H1 (cell line): ENCODE measurements at regions not wholly inside any gene's neighbourhood (a gene's known extent, or its start where the extent isn't known, plus 50 kb on each side); places are given as distances from the start of the nearest gene placed in this dataset.

Experiments used
- CTCF ChIA-PET: fragments of 300-600 bp; sonication (Branson Sonifier 250); formaldehyde crosslinking; loops from one replicate; lab custom pipeline; 2021; ENCODE audit not compliant: partially characterized antibody; lab: Charles Lee
- POLR2A ChIA-PET: fragments of 300-600 bp; sonication (Branson Sonifier 250); formaldehyde crosslinking; loops from one replicate; lab custom pipeline; 2021; ENCODE audit warnings: inconsistent platforms; ENCODE audit not compliant: partially characterized antibody; lab: Charles Lee
- DNase-seq, 2 experiments: peaks; one replicate each; pipeline versions ENCODE4 v3.0.0 to v3.0.0-alpha.2; 2010 to 2022; ENCODE audit warnings: low spot score in 2 of 2, low read depth in 1 of 2, mixed read lengths in 1 of 2
- FAIRE-seq: peaks from 2 replicates; lab custom pipeline; 2011; peaks lifted over from hg19 to GRCh38; lab: Jason Lieb, UNC
- H2AFZ ChIP-seq: 2 replicates; pipeline ENCODE4 v1.8.1; 2012; ENCODE audit warnings: low read length, inconsistent platforms
- H2AK5ac ChIP-seq: 2 replicates; pipeline ENCODE4 v1.6.1; 2013; ENCODE audit warnings: low read depth, low read length
- H2BK120ac ChIP-seq: replicated peaks from 2 replicates; pipeline ENCODE3; 2013; ENCODE audit warnings: low read depth, low read length, inconsistent platforms
- H2BK12ac ChIP-seq: 2 replicates; pipeline ENCODE4 v1.6.1; 2013; ENCODE audit warnings: low read depth, low read length
- H2BK15ac ChIP-seq: 2 replicates; pipeline ENCODE4 v1.6.1; 2013; ENCODE audit warnings: low read length
- H2BK20ac ChIP-seq: 2 replicates; pipeline ENCODE4 v1.6.1; 2013; ENCODE audit warnings: low read length
- H2BK5ac ChIP-seq: 2 replicates; pipeline ENCODE4 v1.6.1; 2013; ENCODE audit warnings: low read depth, low read length
- H3K14ac ChIP-seq: 2 replicates; pipeline ENCODE4 v1.6.1; 2013; ENCODE audit warnings: inconsistent platforms; ENCODE audit not compliant: insufficient read length
- H3K18ac ChIP-seq: 2 replicates; pipeline ENCODE4 v1.6.1; 2013; ENCODE audit warnings: low read length; ENCODE audit errors: extremely low read depth
- H3K23ac ChIP-seq: 2 replicates; pipeline ENCODE4 v1.6.1; 2013; ENCODE audit warnings: inconsistent platforms; ENCODE audit not compliant: insufficient read length
- H3K23me2 ChIP-seq: 2 replicates; pipeline ENCODE4 v1.6.1; 2013; ENCODE audit warnings: low read depth, low read length
- H3K27ac ChIP-seq: 2 replicates; pipeline ENCODE4 v1.6.1; 2011; ENCODE audit warnings: low read depth, low read length, inconsistent platforms
- H3K27me3 ChIP-seq, 4 experiments: replicated peaks in 1 of 4; 1 replicate in 1 of 4; 2 replicates in 3 of 4; pipeline versions ENCODE4 v1.6.1 to v1.8.1; 2011 to 2013; ENCODE audit warnings: low read length in 3 of 4, mild to moderate bottlenecking in 3 of 4, inconsistent platforms in 2 of 4, mixed read lengths in 2 of 4, moderate library complexity in 1 of 4; ENCODE audit not compliant: control insufficient read depth in 3 of 4, insufficient read depth in 3 of 4; ENCODE audit errors: extremely low read depth in 1 of 4
- H3K36me3 ChIP-seq, 4 experiments: 2 replicates each; pipeline versions ENCODE4 v1.6.1 to v1.8.1; 2011 to 2013; ENCODE audit warnings: mild to moderate bottlenecking in 4 of 4, low read length in 3 of 4, moderate library complexity in 2 of 4, control low read depth in 1 of 4, inconsistent platforms in 1 of 4; ENCODE audit not compliant: insufficient read depth in 4 of 4, control insufficient read depth in 2 of 4
- H3K4ac ChIP-seq: replicated peaks from 2 replicates; pipeline ENCODE3; 2013; ENCODE audit warnings: low read length, low read depth, mixed read lengths, inconsistent platforms; ENCODE audit not compliant: insufficient read length
- H3K4me1 ChIP-seq, 4 experiments: replicated peaks in 1 of 4; 1 replicate in 1 of 4; 2 replicates in 3 of 4; pipeline versions ENCODE4 v1.6.1 to v1.8.1; 2011 to 2013; ENCODE audit warnings: low read length in 3 of 4, inconsistent platforms in 2 of 4, mixed read lengths in 1 of 4; ENCODE audit not compliant: insufficient read depth in 4 of 4, control insufficient read depth in 3 of 4
- H3K4me2 ChIP-seq, 2 experiments: 2 replicates each; pipeline versions ENCODE4 v1.6.1 to v1.8.1; 2011 to 2013; ENCODE audit warnings: low read depth in 2 of 2, low read length in 2 of 2, control low read depth in 1 of 2, inconsistent platforms in 1 of 2, mild to moderate bottlenecking in 1 of 2; ENCODE audit not compliant: insufficient read depth in 1 of 2
- H3K4me3 ChIP-seq, 4 experiments: fragments of 200-600, 300-600 bp in 1 of 4; sonication (generic), shearing (Covaris generic), sonication (Bioruptor Twin) in 1 of 4; 2 replicates each; pipeline versions ENCODE4 v1.5.1 to v1.8.1; 2011 to 2016; ENCODE audit warnings: low read length in 4 of 4, low read depth in 3 of 4, control low read depth in 2 of 4, inconsistent platforms in 2 of 4, mild to moderate bottlenecking in 2 of 4, mixed read lengths in 1 of 4, moderate library complexity in 1 of 4; ENCODE audit not compliant: insufficient read depth in 2 of 4; ENCODE audit errors: extremely low read depth in 1 of 4
- H3K56ac ChIP-seq: replicated peaks from 2 replicates; pipeline ENCODE3; 2013; ENCODE audit warnings: low read depth, mild to moderate bottlenecking, mixed read lengths, low read length, inconsistent platforms; ENCODE audit not compliant: insufficient read length
- H3K79me1 ChIP-seq: 2 replicates; pipeline ENCODE4 v1.6.1; 2013; ENCODE audit warnings: low read depth, low read length, control low read depth
- H3K79me2 ChIP-seq, 2 experiments: 2 replicates each; pipeline versions ENCODE4 v1.6.1 to v1.8.1; 2012 to 2013; ENCODE audit warnings: low read length in 2 of 2, mild to moderate bottlenecking in 2 of 2, inconsistent platforms in 1 of 2; ENCODE audit not compliant: insufficient read depth in 2 of 2, control insufficient read depth in 1 of 2
- H3K9ac ChIP-seq, 4 experiments: replicated peaks in 1 of 4; 1 replicate in 1 of 4; 2 replicates in 3 of 4; pipeline versions ENCODE4 v1.6.1 to v1.8.1; 2011 to 2013; ENCODE audit warnings: low read depth in 3 of 4, low read length in 3 of 4, control low read depth in 2 of 4, mild to moderate bottlenecking in 2 of 4, moderate library complexity in 2 of 4, inconsistent platforms in 1 of 4; ENCODE audit errors: extremely low read depth in 1 of 4
- H3K9me3 ChIP-seq, 2 experiments: 2 replicates each; pipeline versions ENCODE4 v1.6.1 to v1.8.1; 2012 to 2013; ENCODE audit warnings: mild to moderate bottlenecking in 2 of 2, moderate library complexity in 2 of 2, control low read depth in 1 of 2, inconsistent platforms in 1 of 2, low read depth in 1 of 2, low read length in 1 of 2, mixed read lengths in 1 of 2; ENCODE audit not compliant: insufficient read depth in 2 of 2
- H4K20me1 ChIP-seq, 2 experiments: replicated peaks in 1 of 2; 2 replicates each; pipeline versions ENCODE3 to v1.8.1; 2011 to 2013; ENCODE audit warnings: inconsistent platforms in 2 of 2, low read length in 2 of 2, mild to moderate bottlenecking in 1 of 2; ENCODE audit not compliant: insufficient read depth in 2 of 2, control insufficient read depth in 1 of 2
- H4K5ac ChIP-seq: 2 replicates; pipeline ENCODE4 v1.6.1; 2013; ENCODE audit warnings: low read length, low read depth, mixed read lengths, inconsistent platforms; ENCODE audit not compliant: insufficient read length
- H4K8ac ChIP-seq: 2 replicates; pipeline ENCODE4 v1.8.0; 2013; ENCODE audit warnings: mild to moderate bottlenecking, moderate library complexity, low read length, inconsistent platforms; ENCODE audit not compliant: insufficient read depth; ENCODE audit errors: extremely low read depth
- H4K91ac ChIP-seq: replicated peaks from 2 replicates; pipeline ENCODE3; 2013; ENCODE audit warnings: low read length, mixed read lengths, inconsistent platforms; ENCODE audit not compliant: insufficient read length
- BACH1 ChIP-seq: IDR thresholded peaks from 2 replicates; pipeline ENCODE4 v1.6.1; 2012; ENCODE audit warnings: low read length, improper control_type of control experiment
- BCL11A ChIP-seq, 2 experiments: IDR thresholded peaks; one replicate each; pipeline ENCODE4 v1.6.1; 2011; ENCODE audit warnings: low read depth in 2 of 2, low read length in 2 of 2, mild to moderate bottlenecking in 2 of 2
- BRCA1 ChIP-seq: IDR thresholded peaks from 2 replicates; pipeline ENCODE4 v1.6.1; 2012; ENCODE audit warnings: low read depth, low read length, improper control_type of control experiment
- CHD2 ChIP-seq: IDR thresholded peaks from 2 replicates; pipeline ENCODE4 v1.6.1; 2012; ENCODE audit warnings: low read length, improper control_type of control experiment
- CREB1 ChIP-seq: IDR thresholded peaks from 2 replicates; pipeline ENCODE4 v1.6.1; 2012; ENCODE audit warnings: inconsistent platforms
- EP300 ChIP-seq, 2 experiments: IDR thresholded peaks; 1 replicate in 1 of 2; 2 replicates in 1 of 2; pipeline ENCODE4 v1.6.1; 2011 to 2012; ENCODE audit warnings: low read depth in 2 of 2, low read length in 2 of 2, mild to moderate bottlenecking in 2 of 2, borderline replicate concordance in 1 of 2, inconsistent platforms in 1 of 2, moderate library complexity in 1 of 2
- HDAC2 ChIP-seq, 2 experiments: fragments of 300-600 bp in 1 of 2; sonication (generic) in 1 of 2; IDR thresholded peaks; 2 replicates each; pipeline ENCODE4 v1.6.1; 2011 to 2012; ENCODE audit warnings: low read depth in 2 of 2, low read length in 2 of 2, mild to moderate bottlenecking in 2 of 2, moderate library complexity in 2 of 2, borderline replicate concordance in 1 of 2, inconsistent platforms in 1 of 2
- HDAC6 ChIP-seq: IDR thresholded peaks from one replicate; pipeline ENCODE4 v1.7.1; 2012; ENCODE audit warnings: low read depth, mild to moderate bottlenecking, inconsistent platforms, low read length, moderate library complexity
- NRF1 ChIP-seq: IDR thresholded peaks from 2 replicates; pipeline ENCODE4 v1.6.1; 2011; ENCODE audit warnings: mild to moderate bottlenecking, low read depth, low read length, improper control_type of control experiment
- POLR2A ChIP-seq, 2 experiments: IDR thresholded peaks; 1 replicate in 1 of 2; 2 replicates in 1 of 2; pipeline ENCODE4 v1.6.1; 2011; ENCODE audit warnings: low read depth in 2 of 2, low read length in 2 of 2, mild to moderate bottlenecking in 2 of 2; ENCODE audit errors: control extremely low read depth in 1 of 2
- RAD21 ChIP-seq, 2 experiments: IDR thresholded peaks in 1 of 2; conservative IDR thresholded peaks in 1 of 2; 2 replicates each; pipeline ENCODE4 v1.6.1; 2011; ENCODE audit warnings: low read depth in 2 of 2, low read length in 2 of 2, improper control_type of control experiment in 1 of 2, inconsistent platforms in 1 of 2, mild to moderate bottlenecking in 1 of 2, moderate library complexity in 1 of 2
- RXRA ChIP-seq: IDR thresholded peaks from 2 replicates; pipeline ENCODE4 v1.6.1; 2011; ENCODE audit warnings: low read depth, mild to moderate bottlenecking, low read length, moderate library complexity; ENCODE audit not compliant: insufficient read depth
- SAP30 ChIP-seq: fragments of 300-600 bp; sonication (generic); IDR thresholded peaks from 2 replicates; pipeline ENCODE4 v1.7.1; 2012; ENCODE audit warnings: low read length, moderate library complexity, mild to moderate bottlenecking, inconsistent platforms; ENCODE audit not compliant: insufficient read depth, insufficient replicate concordance
- SP4 ChIP-seq: IDR thresholded peaks from 2 replicates; pipeline ENCODE4 v1.6.1; 2012; ENCODE audit warnings: low read length, inconsistent platforms
- TEAD4 ChIP-seq: IDR thresholded peaks from 2 replicates; pipeline ENCODE4 v1.6.1; 2012; ENCODE audit warnings: low read depth, low read length, inconsistent platforms, mixed read lengths
- WGBS, 2 experiments: shearing (Covaris generic) in 1 of 2; methylation state at CpG; one replicate each; pipeline versions ENCODE4 v1.1.6 to v1.1.7; 2013 to 2015; ENCODE audit warnings: low lambda C conversion rate in 2 of 2, mixed read lengths in 2 of 2, inconsistent platforms in 1 of 2, low coverage in 1 of 2, missing lambda C conversion rate in 1 of 2; ENCODE audit not compliant: insufficient replicate concordance in 2 of 2, insufficient coverage in 1 of 2, insufficient read length in 1 of 2; ENCODE audit errors: extremely low coverage in 1 of 2, missing lambda C conversion rate in 1 of 2; 5-methylcytosine and 5-hydroxymethylcytosine counted together

DNA sequence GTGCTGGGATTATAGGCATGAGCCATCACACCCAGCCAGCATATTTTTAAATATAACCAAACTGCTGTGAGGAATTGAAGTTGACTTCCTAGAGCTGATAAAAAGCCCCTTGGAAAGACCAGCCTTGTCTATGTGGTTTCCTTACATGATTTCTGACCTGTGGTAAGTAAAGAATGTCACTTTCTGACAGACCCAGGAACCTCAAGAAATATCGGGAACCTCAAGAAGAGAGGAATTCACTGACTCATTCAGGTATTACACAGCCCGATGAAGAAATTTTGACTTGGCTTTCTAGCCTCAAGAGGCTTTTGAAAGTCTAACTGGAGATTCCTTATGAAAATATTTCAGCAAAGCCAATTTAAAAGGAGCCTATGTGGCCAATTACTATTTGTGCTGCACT, 71.8 kb downstream of the FOXF2 start:
- Histone ChIP-seq H3K4me3 (no peak overlapping the region), H4K5ac (no peak overlapping the region), H3K27me3 (no peaks in the 10 kb centered on the region), H3K4me1 (peaks cover 0 to 10% (median 6%) of the 10 kb centered on the region in 4 experiments; a peak in 5 of 7 replicates), H2BK20ac (no peak overlapping the region), H2BK15ac (no peak overlapping the region), H2AFZ (no peak overlapping the region), H3K9ac (no peak overlapping the region), H3K56ac (no peak overlapping the region), H4K8ac (no peak overlapping the region), H3K18ac (no peak overlapping the region), H2BK12ac (no peak overlapping the region), H3K27ac (no peak overlapping the region), H2AK5ac (no peak overlapping the region), H3K4me2 (no peak overlapping the region), H3K4ac (no peak overlapping the region), H3K79me2 (no peaks in the 10 kb centered on the region), H3K79me1 (no peaks in the 10 kb centered on the region), H4K20me1 (no peaks in the 10 kb centered on the region), H2BK120ac (no peak overlapping the region), H3K23ac (no peak overlapping the region), H3K14ac (no peak overlapping the region), H2BK5ac (no peak overlapping the region), H3K36me3 (peaks cover 0 to 2% (median 0%) of the 10 kb centered on the region in 4 experiments; a peak in 2 of 8 replicates), H3K9me3 (peaks cover 0 to 2% of the 10 kb centered on the region in 2 experiments; a peak in 1 of 4 replicates), H4K91ac (no peak overlapping the region), H3K23me2 (no peaks in the 10 kb centered on the region)
- ChIA-PET POLR2A (no interaction called here), CTCF (interaction anchor here (1.0 kb wide), 1 partner anchor 11 kb away, joined by 3 read pairs; no protein-coding TSS in a partner anchor)
- FAIRE-seq: no peak
- WGBS, 2 experiments: 94% methylated on average over 2 of the region's 2 CpGs; no CpG with 5 or more reads in 1 of the 2 experiments
- DNase-seq: no peak
- no peak for TF ChIP-seq BACH1
- TF ChIP-seq NRF1: no peak
- TF ChIP-seq HDAC2 (IDR thresholded peaks at IDR 0.05; ENCODE audit: borderline replicate concordance in 1 of 2, low read depth in 2 of 2, low read length in 2 of 2): no peak
- no peak for TF ChIP-seq RXRA
- no peak for TF ChIP-seq POLR2A (IDR thresholded peaks at IDR 0.05; ENCODE audit: control extremely low read depth in 1 of 2, low read depth in 2 of 2, low read length in 2 of 2)
- TF ChIP-seq SAP30: no peak
- no peak for TF ChIP-seq CHD2
- no peak for TF ChIP-seq CREB1
- TF ChIP-seq HDAC6: no peak
- no peak for TF ChIP-seq BCL11A (IDR thresholded peaks at IDR 0.05; ENCODE audit: low read depth in 2 of 2, low read length in 2 of 2)
- no peak for TF ChIP-seq TEAD4
- no peak for TF ChIP-seq SP4
- TF ChIP-seq EP300 (IDR thresholded peaks at IDR 0.05; ENCODE audit: borderline replicate concordance in 1 of 2, low read depth in 2 of 2, low read length in 2 of 2): no peak
- no peak for TF ChIP-seq BRCA1
- no peak for TF ChIP-seq RAD21 (IDR thresholded peaks at IDR 0.05 in 1 of 2, conservative IDR thresholded peaks at IDR 0.05 in 1 of 2; ENCODE audit: low read depth in 2 of 2, low read length in 2 of 2)
